Bronchial epithelial cell (primary cell): ENCODE measurements at regions not wholly inside any gene's neighbourhood (a gene's known extent, or its start where the extent isn't known, plus 50 kb on each side); places are given as distances from the start of the nearest gene placed in this dataset.

Experiments used
- DNase-seq: peaks from one replicate; pipeline ENCODE4 v3.0.0-alpha.2; 2010; ENCODE audit warnings: low read depth
- FAIRE-seq: peaks from 2 replicates; lab custom pipeline; 2011; peaks lifted over from hg19 to GRCh38; lab: Jason Lieb, UNC
- H3K27me3 ChIP-seq: 2 replicates; pipeline ENCODE4 v1.5.1; 2011; ENCODE audit warnings: low read length; ENCODE audit not compliant: control insufficient read depth, insufficient read depth
- H3K36me3 ChIP-seq: 2 replicates; pipeline ENCODE4 v1.5.1; 2011; ENCODE audit warnings: low read length; ENCODE audit not compliant: control insufficient read depth, insufficient read depth
- H3K4me3 ChIP-seq: 2 replicates; pipeline ENCODE4 v1.5.1; 2011; ENCODE audit warnings: mild to moderate bottlenecking, low read depth, low read length, control low read depth
- TF ChIP-seq, protein P1 (sequence below): IDR thresholded peaks from 2 replicates; pipeline ENCODE4 v1.5.1; 2011; ENCODE audit warnings: mild to moderate bottlenecking, moderate library complexity, low read length, control low read depth, inconsistent platforms; ENCODE audit not compliant: insufficient read depth, severe bottlenecking

DNA sequence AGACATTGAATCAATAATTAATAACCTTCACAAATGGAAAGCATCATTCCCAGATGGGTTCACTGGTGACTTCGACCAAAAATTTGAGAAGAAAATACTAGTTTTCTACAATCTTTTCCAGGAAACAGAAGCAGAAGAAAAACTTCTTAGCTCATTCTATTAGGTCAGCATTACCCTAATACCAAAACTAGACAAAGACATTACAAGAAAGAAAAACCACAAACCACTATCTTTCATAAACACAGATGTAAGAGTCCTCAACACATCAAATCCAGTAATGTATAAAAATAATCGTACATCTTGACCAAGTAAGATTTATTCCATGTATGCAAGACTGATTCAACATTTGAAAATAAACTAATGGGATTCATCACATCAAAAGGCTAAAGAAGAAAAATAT lies 64.0 kb upstream of the CDK1 start:
- DNase-seq (no peak), FAIRE-seq (no peak)
- TF ChIP-seq, protein P1, sequence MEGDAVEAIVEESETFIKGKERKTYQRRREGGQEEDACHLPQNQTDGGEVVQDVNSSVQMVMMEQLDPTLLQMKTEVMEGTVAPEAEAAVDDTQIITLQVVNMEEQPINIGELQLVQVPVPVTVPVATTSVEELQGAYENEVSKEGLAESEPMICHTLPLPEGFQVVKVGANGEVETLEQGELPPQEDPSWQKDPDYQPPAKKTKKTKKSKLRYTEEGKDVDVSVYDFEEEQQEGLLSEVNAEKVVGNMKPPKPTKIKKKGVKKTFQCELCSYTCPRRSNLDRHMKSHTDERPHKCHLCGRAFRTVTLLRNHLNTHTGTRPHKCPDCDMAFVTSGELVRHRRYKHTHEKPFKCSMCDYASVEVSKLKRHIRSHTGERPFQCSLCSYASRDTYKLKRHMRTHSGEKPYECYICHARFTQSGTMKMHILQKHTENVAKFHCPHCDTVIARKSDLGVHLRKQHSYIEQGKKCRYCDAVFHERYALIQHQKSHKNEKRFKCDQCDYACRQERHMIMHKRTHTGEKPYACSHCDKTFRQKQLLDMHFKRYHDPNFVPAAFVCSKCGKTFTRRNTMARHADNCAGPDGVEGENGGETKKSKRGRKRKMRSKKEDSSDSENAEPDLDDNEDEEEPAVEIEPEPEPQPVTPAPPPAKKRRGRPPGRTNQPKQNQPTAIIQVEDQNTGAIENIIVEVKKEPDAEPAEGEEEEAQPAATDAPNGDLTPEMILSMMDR, result no peak
- Histone ChIP-seq H3K27me3 (no peaks in the 10 kb centered on the region), H3K4me3 (no peak overlapping the region), H3K36me3 (no peaks in the 10 kb centered on the region)

DNA sequence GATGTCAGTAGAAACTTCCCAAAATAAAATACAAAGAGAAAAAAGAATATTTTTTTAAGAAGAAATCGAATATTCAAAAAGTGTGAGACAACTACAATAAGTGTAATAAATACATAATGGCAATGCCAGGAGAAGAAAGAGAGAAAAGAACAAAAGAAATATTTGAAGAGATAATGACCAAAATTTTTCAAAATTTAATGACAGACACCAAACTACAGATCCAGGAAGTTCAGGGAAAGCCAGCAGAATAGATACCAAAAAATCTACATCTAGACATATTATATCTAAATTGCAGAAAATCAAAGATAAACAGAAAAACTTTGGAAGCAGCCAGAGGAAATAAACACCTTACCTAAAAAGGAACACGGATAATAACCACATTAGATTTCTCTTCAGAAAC lies 66.8 kb upstream of the CDK1 start:
- TF ChIP-seq, protein P1, result no peak
- Histone ChIP-seq H3K27me3 (no peaks in the 10 kb centered on the region), H3K4me3 (no peak overlapping the region), H3K36me3 (no peaks in the 10 kb centered on the region)
- no peak for DNase-seq
- no peak for FAIRE-seq

DNA sequence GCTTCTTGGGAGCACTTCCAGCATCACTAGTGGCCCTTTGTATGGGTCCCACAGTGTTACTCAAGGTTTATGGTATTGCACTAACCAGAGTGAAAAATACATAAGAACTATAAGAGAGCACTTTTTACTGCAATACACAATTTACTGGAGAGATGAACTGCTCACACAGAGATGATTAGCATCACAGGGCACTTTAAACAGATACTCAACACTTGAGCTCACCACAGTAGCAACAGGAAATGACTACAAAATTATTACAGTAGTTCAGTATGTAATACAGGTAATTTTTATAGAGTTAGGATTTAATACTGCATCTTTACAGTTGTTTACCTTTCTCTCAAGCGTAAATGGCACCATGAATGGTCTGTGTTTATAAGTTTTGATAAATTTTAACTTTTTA lies 68.2 kb upstream of the CDK1 start:
- no peaks in the 10 kb centered on the region for H3K27me3 ChIP-seq
- TF ChIP-seq, protein P1, result no peak
- FAIRE-seq, result no peak

DNA sequence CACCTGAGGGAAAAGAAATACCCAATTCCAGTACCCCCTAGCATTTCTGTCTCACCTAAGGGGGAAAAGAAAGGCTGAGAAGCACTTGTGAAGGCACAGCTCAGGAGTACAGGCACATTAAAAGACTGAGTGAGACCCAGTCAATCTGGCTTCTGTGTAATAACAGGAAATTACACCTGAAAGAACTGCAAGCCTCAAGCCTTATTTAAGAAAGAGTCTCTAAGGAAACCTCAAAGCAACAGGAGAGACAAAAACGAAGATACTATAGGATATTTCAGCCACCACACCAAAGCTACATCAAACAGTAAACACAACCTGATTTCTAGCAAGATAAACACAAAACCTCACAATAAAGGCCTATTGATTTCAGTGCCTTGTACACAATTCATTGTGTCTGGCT lies 69.6 kb upstream of the CDK1 start:
- FAIRE-seq (no peak), DNase-seq (no peak)
- Histone ChIP-seq H3K36me3 (no peaks in the 10 kb centered on the region), H3K27me3 (no peaks in the 10 kb centered on the region), H3K4me3 (no peak overlapping the region)
- TF ChIP-seq, protein P1, result no peak

More for the DNA sequence above, 68.2 kb upstream of the CDK1 start:
- H3K36me3 ChIP-seq, result no peaks in the 10 kb centered on the region
- peak; percentile 23 for DNase-seq
- H3K4me3 ChIP-seq, result no peak overlapping the region

DNA sequence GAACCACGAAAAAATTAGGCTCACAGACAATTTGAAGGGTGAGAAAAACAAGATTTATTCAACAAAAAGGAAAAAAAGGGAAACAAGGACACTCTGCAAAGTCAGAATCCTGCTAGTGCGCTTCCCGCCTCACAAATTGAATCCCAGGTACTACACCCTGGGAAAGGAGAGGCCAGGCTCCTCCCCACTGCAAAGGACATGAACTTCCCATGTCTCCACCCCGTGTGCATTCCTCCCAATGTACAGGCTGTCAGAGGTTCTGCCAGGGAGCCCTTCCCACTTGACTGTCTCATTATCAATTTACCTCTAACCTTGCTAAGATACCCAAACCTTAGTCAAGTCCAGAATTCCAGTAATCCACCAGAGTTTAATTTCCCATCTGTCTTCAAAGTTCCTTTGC lies 70.4 kb upstream of the CDK1 start:
- no peak for DNase-seq
- Histone ChIP-seq H3K27me3 (no peaks in the 10 kb centered on the region), H3K4me3 (no peak overlapping the region), H3K36me3 (no peaks in the 10 kb centered on the region)
- no peak for FAIRE-seq
- TF ChIP-seq, protein P1, result no peak

DNA sequence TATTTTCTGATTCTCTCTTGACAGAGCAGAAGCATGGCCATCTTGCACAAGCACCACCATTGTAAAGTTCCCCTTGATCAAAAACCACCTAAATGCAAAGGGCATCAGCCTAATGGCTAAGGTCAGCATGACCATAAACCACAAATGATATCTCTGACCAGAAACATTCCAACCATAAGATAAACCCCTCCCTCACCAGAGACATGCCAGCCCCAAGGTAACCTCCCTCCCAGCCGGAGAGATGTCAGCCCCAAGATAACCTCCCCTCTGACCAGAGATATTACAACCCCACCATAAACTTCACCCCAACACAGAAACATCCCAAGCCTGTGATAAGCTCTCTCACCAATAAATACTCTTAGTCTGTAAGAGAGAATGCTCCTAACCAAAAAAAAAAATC lies 72.1 kb upstream of the CDK1 start:
- FAIRE-seq, result no peak
- H3K36me3 ChIP-seq, result no peaks in the 10 kb centered on the region
- TF ChIP-seq, protein P1, result no peak

More for the DNA sequence above, 72.1 kb upstream of the CDK1 start:
- H3K27me3 ChIP-seq, result no peaks in the 10 kb centered on the region
- no peak overlapping the region for H3K4me3 ChIP-seq
- DNase-seq, result no peak
